Neural cell (in vitro differentiated cells): ENCODE measurements at regions not wholly inside any gene's neighbourhood (a gene's known extent, or its start where the extent isn't known, plus 50 kb on each side); places are given as distances from the start of the nearest gene placed in this dataset.

Experiments used
- EP300 ChIP-seq: fragments of 450-650 bp; conservative IDR thresholded peaks from 2 replicates; pipeline ENCODE4 v1.6.1; 2014; ENCODE audit warnings: antibody characterized with exemption, mild to moderate bottlenecking, moderate library complexity; ENCODE audit not compliant: poor library complexity, severe bottlenecking
- EZH2 ChIP-seq: fragments of 200-600, 300-800 bp; shearing (Covaris generic), sonication (generic); IDR thresholded peaks from 2 replicates; pipeline ENCODE4 v1.6.1; 2014; ENCODE audit warnings: antibody characterized with exemption, low read length, borderline replicate concordance, mild to moderate bottlenecking; ENCODE audit not compliant: insufficient read depth, poor library complexity, severe bottlenecking
- MXI1 ChIP-seq: fragments of 450-650 bp; conservative IDR thresholded peaks from 2 replicates; pipeline ENCODE4 v1.6.1; 2014; ENCODE audit warnings: antibody characterized with exemption, mild to moderate bottlenecking; ENCODE audit not compliant: poor library complexity, severe bottlenecking
- POLR2AphosphoS5 ChIP-seq: IDR thresholded peaks from 2 replicates; pipeline ENCODE4 v1.6.1; 2012
- RAD21 ChIP-seq: fragments of 450-650 bp; conservative IDR thresholded peaks from 2 replicates; pipeline ENCODE4 v1.6.1; 2014; ENCODE audit warnings: antibody characterized with exemption, mild to moderate bottlenecking, moderate library complexity
- SMC3 ChIP-seq: fragments of 450-650 bp; conservative IDR thresholded peaks from 2 replicates; pipeline ENCODE4 v1.6.1; 2014; ENCODE audit warnings: antibody characterized with exemption, mild to moderate bottlenecking, moderate library complexity; ENCODE audit not compliant: poor library complexity
- TAF1 ChIP-seq: IDR thresholded peaks from 2 replicates; pipeline ENCODE4 v1.6.1; 2012; ENCODE audit warnings: low read depth
- TF ChIP-seq, protein P1 (sequence below): fragments of 450-650 bp; IDR thresholded peaks from 2 replicates; pipeline ENCODE4 v1.5.1; 2014; ENCODE audit warnings: antibody characterized with exemption, mild to moderate bottlenecking, moderate library complexity; ENCODE audit not compliant: poor library complexity, severe bottlenecking
- TF ChIP-seq, protein P2 (sequence below): IDR thresholded peaks from 2 replicates; pipeline ENCODE4 v1.6.1; 2012; ENCODE audit warnings: borderline replicate concordance

DNA sequence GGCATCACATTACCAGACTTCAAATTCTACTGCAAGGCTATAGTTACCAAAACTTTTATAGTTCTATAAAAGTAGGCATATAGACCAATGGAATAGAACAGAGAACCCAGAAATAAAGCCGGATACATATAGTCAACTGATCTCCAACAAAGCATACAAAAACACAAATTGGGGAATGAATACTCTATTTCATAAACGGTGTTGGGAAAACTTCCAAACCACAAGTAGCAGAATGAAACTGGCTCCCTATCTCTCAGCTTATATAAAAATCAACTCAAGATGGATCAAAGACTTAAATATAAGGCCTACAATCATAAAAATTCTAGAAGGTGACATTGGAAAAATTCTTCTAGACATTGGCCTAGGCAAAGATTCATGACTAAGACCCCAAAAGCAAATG is 187.9 kb upstream of the PLXNC1 start:
- TF ChIP-seq EP300 (no peak), SMC3 (no peak), EZH2 (no peak), TAF1 (no peak), POLR2AphosphoS5 (no peak), RAD21 (no peak), MXI1 (no peak)
- TF ChIP-seq, protein P1, sequence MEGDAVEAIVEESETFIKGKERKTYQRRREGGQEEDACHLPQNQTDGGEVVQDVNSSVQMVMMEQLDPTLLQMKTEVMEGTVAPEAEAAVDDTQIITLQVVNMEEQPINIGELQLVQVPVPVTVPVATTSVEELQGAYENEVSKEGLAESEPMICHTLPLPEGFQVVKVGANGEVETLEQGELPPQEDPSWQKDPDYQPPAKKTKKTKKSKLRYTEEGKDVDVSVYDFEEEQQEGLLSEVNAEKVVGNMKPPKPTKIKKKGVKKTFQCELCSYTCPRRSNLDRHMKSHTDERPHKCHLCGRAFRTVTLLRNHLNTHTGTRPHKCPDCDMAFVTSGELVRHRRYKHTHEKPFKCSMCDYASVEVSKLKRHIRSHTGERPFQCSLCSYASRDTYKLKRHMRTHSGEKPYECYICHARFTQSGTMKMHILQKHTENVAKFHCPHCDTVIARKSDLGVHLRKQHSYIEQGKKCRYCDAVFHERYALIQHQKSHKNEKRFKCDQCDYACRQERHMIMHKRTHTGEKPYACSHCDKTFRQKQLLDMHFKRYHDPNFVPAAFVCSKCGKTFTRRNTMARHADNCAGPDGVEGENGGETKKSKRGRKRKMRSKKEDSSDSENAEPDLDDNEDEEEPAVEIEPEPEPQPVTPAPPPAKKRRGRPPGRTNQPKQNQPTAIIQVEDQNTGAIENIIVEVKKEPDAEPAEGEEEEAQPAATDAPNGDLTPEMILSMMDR: no peak
- TF ChIP-seq, protein P2, sequence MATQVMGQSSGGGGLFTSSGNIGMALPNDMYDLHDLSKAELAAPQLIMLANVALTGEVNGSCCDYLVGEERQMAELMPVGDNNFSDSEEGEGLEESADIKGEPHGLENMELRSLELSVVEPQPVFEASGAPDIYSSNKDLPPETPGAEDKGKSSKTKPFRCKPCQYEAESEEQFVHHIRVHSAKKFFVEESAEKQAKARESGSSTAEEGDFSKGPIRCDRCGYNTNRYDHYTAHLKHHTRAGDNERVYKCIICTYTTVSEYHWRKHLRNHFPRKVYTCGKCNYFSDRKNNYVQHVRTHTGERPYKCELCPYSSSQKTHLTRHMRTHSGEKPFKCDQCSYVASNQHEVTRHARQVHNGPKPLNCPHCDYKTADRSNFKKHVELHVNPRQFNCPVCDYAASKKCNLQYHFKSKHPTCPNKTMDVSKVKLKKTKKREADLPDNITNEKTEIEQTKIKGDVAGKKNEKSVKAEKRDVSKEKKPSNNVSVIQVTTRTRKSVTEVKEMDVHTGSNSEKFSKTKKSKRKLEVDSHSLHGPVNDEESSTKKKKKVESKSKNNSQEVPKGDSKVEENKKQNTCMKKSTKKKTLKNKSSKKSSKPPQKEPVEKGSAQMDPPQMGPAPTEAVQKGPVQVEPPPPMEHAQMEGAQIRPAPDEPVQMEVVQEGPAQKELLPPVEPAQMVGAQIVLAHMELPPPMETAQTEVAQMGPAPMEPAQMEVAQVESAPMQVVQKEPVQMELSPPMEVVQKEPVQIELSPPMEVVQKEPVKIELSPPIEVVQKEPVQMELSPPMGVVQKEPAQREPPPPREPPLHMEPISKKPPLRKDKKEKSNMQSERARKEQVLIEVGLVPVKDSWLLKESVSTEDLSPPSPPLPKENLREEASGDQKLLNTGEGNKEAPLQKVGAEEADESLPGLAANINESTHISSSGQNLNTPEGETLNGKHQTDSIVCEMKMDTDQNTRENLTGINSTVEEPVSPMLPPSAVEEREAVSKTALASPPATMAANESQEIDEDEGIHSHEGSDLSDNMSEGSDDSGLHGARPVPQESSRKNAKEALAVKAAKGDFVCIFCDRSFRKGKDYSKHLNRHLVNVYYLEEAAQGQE: no peak
